Activated CD4-positive, alpha-beta T cell treated with anti-CD3 and anti-CD28 coated beads, Interleukin-2, Interleukin-4, amounts not matched to agents 100 ng/mL and 50 ng/mL, durations not matched to agents 16 hours and 8 hours (primary cell): ENCODE measurements at regions not wholly inside any gene's neighbourhood (a gene's known extent, or its start where the extent isn't known, plus 50 kb on each side); places are given as distances from the start of the nearest gene placed in this dataset.
"Not testable (repeated sequence)": the region's sequence is repeated elsewhere in the genome, so short reads cannot be mapped to it uniquely, and the experiment has no call there.

Experiments used
- DNase-seq: peaks from one replicate; pipeline ENCODE4 v3.0.0-alpha.2; 2020; ENCODE audit warnings: low spot score

DNA sequence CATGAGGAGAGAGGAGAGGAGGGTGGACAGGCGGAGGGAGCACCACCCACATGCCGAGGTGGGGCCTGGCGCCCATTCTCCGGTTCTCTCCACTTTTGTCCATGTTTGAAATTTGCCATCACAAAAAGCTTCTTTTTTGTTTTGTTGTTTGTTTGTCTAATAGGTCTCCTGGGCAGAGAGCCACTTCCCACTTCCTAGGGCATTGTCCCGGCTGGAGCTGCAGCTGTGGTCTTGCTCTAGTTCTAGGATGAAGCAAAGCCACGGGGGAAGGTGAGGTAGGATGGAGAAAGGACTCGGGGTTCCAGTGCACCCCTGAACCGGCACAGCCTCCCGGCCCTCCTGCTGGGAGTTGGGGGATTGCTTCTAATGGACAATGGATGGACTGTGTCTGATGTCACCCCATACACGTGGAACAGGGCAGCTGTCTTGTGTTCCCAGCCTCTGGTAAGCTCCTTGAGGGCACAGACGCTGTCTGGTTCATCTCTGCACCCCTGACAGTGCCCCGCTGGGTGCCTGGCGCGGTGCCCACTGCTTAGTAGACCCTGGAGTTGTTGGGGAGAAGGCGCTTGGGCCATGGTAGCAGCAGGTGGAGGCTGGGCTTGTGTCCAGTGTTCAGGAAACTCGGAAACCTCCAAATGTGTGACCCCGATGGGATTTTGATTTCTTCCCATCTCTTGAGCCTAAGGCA, 278.4 kb downstream of the NDUFA10 start:
- no peak for DNase-seq

DNA sequence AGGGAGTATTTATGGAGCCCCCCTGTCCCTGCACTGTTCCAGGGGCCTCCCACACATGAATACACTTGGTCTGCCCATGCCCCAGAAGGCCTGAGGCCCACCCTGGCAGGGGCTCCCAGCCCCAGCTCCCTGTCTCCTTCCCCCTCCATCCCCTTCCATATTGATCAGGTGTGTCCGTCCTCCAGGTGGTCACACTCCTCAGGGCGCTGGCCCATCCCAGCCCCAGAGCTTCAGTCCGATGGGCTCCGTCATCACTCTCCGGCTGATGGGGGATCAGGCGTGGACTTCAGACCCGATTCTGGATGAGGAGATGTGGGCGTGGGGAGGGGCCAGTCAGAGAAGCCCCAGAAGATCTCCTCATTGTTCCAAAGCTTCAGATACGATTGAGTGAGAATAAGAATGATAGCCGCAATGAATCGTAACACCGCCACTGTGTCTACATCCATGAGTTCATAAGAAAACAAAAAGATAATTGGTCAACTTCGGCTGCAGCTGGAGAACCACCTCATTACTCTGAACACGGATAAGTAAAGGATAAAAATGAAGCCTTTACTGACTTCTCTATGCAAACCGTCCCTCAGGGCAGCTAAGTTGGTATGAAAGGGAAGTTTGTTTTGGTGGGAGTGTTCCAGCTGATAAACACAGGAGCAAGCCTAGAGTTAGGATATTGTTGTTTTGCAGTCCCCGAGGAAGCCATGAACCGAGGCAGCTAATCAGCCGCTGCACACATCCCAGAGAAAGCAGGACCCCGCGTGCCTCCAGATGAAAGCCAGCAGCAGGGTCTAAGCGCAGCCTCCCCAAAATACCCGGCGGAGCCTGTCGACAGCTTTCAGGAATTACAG, 279.5 kb downstream of the NDUFA10 start:
- DNase-seq, result no peak

DNA sequence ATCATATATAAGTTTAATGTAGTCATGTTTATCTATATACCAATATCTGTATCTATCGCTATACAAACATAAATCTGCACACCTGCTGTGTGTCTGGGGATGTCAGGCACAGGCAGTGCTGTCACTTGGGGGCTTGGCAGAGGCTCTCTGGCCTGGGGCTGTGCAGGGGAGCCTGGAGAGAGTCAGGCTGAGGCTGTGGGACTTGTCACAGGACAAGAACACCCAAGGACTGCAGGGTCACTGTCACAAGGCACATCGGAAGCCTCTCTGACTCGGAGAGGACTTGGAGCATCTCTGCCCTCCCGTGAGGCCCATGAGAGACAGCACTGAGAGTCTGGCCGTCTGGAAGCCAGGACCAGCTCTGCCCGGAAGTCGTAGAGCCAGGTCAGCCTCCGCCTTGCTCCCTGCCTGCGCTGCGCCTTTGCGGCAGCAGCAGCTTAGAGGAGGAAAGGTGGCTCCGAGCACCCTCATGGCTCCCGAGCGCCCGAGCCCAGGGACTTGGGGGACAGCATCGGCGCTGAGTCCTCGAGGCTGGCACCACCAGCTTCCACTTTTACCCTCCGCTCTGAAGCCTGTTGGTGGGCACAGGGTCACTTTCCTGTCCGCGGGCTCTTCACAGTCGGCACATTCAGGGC, 280.3 kb downstream of the NDUFA10 start:
- DNase-seq, result no peak

DNA sequence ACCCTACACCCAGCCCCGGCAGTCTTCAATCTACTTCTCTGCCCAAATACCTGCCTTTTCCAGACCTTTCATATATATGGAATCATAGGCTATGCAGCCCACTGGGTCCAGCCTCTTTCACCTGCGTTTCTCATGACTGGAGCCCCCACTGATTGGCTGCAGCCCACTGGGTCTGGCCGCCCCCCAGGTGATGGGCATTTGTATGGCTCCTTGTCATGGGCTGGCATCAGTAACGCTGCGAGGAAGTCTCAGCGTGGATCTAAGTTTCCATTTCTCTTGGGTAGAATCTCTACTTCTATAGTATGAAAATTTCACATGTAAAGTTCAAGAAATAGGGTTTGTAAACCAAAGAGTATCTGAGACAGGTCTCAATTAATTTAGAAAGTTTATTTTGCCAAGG, 281.9 kb downstream of the NDUFA10 start:
- DNase-seq, result no peak

DNA sequence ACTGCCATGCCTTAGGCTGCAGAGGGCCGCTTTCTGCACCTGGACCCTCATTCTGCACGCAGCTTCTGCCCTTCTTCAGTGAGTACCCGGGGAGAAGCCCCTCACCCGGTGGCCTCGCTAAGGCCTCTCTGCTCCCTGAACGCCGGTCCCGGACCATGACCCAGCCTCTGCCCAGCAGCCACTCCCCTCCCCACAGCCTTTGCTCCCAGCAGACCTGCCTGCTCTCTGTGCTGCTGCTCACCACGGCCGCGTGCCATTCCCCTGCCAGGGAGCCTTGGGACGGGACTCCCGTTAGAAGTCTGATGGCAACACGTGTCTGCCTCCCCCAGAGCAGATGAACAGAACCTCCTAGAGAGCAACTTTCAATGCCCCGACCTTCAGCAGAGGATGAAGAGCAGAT, 282.8 kb downstream of the NDUFA10 start:
- no peak for DNase-seq

DNA sequence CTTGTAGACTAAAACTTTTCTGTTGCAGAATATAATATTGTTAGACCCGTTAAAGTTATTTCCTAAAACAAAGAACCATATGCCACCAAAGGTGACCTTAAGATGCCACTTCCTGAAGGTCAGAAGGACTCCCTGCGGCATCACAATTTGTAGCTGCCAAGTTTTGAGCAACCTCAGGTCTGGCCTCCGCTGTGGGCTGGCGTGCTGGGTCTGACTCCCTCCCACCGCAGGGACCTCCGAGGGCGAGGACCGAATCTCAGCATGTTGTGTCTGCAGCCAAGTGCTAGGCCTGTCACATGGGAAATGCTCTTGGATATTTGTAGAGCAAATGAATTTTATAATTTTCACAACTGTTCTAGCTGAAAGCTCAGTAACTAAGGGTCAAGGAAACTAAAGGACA, 285.9 kb downstream of the NDUFA10 start:
- no peak for DNase-seq

DNA sequence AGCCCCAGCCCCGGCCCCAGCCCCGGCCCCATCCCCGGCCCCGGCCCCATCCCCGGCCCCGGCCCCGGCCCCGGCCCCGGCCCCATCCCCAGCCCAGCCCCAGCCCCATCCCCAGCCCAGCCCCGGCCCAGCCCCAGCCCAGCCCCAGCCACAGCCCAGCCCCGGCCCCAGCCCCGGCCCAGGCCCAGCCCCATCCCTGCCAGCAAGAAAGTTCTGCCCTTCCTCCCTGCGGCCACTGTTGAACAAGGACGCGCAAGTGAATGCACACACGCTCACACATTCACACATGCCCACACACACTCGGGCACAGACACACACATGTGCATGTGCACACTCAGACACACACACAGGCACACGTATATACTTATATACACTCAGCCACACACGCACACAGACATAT, 287.0 kb downstream of the NDUFA10 start:
- DNase-seq, result no peak

DNA sequence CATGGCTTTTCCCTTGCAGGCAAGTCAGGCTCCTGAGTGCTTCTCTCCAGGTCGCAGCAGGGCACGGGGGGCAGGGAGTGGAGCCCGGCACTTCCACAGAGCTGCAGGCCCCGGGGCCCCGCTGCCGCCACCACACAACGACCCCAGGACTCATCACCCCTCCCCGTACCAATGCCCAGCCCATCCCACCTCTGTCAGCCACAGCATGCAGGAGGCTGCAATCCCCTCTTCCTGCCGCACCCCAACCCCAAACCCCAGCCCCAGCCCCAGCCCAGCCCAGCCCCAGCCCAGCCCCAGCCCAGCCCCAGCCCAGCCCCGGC, 288.0 kb downstream of the NDUFA10 start:
- DNase-seq, result no peak

DNA sequence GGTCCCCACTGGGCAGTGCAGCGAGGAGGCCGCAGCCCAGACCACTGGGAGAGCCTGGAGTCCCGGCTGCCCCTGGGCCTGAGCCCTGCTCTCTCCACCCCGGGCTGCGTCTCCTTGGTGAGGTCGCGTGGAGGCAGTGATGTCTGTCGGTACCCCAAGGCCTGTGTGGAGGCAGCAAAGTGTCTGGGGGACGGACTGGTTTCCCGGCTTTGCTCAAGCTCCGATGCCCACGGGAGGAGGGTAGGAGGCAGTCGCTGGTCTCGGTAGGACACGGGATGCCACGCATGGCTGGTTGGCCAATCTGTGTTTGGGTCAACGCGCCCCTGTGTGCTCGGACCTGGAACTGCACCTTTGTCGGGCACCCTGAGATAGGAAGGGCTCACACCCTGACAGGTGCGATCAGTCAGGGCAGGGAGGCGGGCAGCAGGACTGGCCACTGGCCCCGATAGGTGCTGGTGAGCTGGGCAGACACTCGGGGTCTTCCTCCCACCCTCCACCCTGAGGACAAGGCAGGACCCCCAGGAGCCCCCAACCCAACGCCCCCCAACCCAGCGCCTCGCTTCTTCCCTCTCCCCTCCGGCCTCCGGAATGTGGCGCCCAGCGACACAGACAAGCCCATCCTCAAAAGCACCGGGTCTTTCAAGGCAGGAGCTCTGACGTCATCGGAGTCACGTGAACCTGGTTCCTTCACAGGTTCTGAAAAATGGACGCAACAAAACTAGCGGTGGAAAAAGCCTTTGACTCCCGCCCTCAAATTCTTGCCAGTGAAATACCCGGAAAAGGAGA, 288.6 kb downstream of the NDUFA10 start:
- DNase-seq, result no peak

DNA sequence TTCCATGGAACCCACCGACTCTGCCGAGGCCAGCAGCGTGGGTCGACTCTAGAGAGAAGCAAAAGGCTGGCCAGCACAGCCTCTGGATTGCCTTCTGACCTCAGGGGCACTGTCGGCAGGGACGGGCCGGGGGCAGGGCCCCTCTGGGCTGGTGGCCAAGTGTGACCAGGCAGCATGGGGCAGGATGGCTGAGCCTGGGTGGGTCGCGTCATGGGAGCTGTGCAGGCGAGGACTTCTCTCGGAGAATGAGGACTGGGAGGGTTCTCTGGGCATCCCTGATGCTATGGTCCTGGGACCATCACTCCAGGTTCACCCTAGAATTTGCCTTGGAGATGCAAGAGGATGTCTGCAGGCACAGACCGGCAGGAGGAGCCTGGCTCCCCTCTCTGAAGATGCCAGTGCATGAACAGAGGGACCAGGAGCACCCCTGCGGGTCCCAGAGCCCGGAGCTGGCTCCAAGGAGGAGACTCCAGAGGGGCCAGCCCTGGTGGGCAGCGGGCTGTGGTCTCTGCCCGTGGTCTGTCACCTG, 289.2 kb downstream of the NDUFA10 start:
- DNase-seq, result no peak

DNA sequence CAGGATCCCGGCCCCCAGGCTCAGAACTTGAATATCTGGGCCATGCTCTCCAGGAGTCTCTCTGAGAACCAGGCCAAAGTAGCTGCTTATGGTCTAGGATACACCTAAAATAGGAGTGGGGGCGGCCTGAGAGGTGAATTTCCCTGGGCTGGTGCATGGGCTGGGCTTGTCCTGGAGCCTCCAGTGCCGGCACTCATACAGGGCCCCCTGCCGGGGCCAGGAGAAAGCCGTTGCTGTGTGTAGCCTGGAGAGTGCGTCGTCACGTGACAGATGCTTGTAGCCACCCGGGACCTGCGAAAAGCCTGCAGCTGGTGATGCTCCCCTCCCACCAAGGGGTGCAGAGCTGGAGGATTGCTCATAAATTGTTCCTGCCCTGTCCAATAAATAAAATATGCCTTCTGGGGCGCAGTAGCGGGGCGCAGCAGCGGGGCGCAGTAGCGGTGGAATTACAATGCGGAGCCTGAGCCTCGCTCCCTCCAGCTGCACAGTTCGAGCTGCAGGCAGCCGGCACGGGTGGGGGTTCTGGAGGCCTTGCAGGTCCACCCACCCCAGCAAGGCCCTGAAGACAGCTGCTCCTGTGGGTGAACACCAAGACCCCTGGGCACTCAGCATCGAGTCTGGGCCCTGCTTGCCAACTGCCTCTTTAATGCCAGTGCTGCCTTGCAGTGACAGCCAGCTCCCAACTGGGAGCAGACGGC, 289.9 kb downstream of the NDUFA10 start:
- DNase-seq, result no peak

DNA sequence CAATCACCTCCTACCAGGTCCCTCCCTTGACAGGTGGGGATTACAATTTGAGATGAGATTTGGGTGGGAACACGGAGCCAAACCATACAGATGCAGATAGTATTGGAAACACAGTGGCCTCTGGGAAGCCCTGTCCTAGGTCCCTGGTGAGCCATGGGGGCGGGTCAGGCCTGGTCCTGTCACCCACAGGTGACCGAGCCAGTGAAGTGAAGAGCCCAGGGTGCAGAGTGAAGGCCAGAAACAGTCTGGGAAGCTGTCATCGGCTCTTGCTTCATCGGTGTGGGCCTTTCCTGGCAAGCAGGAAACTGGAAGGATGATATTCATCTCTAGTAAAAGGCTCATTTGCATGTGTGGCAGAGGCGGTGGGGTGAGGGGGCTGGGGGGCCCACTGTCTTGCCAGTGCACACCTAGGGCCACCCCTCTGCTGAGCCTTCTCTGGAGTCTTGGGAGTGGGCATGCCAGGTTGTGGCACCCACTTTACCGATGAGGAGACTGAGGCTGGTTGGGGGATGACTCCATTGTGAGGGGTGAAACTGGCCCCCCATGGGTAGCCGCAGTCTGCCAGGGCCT, 290.6 kb downstream of the NDUFA10 start:
- no peak for DNase-seq

DNA sequence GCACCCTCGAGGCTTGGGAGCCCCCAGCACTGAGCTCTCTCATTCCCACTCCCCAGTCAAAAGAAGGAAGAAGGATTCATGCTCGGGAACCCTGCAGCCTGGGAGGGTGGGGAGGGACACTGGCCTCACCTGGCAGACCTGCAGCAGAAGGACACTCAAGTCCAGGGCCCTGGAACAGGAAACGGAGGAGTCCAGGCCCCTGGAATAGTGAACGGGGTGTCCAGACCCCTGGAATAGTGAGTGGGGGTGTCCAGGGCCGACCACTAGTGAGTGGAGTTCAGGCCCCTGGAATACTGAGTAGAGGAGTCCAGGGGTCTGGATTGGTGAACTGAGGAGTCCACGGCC, 292.5 kb downstream of the NDUFA10 start:
- DNase-seq, result no peak

DNA sequence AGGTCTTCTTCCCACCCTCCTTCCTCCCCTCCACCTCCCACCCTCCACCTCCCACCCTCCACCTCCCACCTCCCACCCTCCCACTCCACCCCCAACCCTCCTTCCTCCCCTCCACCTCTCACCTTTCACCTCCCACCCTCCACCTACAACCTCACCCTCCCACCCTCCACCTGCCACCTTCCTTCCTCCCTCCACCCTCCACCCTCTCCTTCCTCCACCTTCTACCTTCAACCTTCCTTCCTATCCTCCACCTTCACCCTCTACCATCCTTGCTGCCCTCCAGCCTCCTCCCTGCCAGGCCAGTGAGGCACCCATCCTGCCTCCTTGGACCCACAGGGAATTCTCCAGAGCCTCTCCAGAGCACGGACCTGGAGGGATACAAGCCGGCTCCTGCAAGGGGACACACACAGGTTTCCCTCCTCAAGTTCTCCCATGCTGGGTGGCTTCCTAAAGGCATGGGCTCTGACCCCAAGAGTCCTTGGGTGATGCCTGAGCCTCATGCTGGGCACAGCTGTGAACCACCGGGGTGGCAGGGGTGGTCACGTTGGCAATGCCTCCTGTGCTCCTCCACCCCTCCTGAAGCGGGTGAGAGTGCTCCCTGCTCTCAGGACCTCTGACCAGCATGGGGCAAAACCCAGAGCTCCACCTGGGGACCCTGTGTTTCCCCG, 293.0 kb downstream of the NDUFA10 start:
- no peak for DNase-seq

DNA sequence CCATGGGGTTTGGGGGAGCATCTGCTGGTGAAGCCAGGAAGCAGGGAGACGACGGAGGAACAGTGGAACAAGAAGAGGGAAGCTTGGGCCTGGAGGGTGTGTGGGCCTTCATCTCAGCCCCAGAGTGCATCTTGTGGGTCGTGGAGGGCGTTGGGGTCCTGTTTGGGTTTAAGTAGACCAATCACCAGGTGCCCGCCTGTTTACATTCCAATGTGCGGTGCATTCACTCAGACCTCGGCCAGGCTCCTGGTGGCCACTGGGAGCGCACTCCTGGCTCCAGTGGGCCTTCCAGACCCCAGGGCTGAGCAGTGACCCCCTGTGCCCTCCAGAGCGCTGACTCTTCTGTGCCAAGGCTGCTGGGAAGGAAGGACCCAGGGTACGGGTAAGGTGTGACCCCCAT, 293.7 kb downstream of the NDUFA10 start:
- no peak for DNase-seq

DNA sequence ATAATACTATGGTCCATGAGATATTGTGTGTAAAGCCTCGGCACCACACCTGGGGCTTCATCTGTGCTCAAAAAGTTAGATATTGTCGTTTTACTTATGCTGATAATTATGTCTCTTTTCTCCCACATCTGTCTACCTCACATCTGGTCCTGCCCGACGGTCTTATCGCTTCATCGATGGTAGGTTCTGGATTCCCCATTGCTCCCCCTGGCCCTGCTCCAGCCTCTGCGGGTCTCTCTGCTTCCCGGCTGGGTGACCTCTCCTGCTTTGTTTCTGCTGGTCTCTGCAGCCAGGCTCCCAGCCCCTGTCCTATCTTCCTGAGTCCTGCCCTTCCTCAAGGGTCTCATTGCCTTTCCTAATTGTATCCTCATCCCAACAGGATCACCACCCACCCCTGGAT, 294.2 kb downstream of the NDUFA10 start:
- DNase-seq, result no peak

DNA sequence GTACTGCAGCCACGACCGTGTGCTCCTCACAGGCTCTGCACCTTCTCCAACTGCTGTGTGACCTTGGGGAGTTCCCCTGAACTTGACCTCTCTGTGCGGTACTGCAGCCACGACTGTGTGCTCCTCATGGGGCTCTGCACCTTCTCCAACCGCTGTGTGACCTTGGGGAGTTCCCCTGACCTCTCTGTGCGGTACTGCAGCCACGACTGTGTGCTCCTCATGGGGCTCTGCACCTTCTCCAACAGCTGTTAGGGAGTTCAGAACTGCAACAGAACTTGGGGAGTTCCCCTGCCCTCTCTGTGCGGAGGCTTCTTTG, 294.6 kb downstream of the NDUFA10 start:
- DNase-seq, result not testable (repeated sequence)

DNA sequence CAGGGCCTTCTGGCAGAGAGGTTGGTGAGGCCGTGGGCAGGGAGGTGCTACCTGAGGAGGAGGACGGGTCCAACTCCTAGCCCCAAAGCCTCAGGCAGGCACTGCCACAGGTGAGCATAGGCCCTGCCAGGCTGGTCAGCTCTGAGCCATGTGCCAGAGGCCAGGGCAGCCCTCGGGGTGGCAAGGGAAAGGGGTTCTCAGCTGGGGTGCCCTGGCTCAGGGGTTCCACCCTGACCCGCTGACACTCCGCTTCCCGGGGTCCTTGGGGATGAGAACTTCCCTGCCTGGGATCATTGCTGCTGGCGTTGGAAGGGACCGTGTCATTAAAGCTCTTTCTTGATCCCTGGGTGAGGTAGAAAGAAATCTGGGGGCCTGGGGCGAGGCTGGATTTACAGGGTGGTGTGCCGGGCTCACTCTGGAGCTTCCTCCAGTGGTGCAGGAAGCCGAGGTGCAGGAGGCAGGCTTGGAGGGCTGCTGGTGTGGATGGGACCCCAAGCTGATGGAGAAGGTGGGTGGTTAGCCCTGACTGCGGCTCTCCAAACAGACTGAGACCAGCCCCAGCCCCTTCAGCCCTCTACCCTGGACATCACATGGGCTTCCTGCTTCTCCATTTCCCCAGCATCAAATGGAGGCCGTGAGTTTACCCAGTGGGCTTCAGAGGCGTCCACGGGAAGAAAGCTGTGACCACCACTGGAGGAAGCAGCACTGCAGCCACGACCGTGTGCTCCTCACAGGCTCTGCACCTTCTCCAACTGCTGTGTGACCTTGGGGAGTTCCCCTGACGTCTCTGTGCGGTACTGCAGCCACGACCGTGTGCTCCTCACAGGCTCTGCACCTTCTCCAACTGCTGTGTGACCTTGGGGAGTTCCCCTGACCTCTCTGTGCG, 295.2 kb downstream of the NDUFA10 start:
- peak; percentile 6 for DNase-seq

DNA sequence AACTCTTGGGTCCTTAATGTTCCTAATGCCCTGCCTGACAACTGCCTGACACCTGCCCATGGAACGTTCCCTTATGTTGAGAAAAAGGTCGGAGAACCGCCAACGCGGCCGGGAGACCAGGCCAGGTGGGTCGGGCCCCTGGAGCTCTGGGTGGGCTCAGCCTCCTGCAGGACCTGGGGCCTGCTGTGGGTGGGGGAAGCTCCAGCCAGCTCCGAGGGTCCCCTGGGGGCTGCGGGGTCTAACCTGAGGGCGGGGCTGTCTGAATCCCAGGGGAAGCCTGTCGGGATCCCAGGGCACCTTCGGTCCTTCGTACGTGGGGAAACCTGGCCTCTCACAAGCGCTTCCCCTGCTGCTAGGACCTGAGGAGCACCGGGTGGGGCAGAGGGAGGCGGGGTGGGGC, 296.0 kb downstream of the NDUFA10 start:
- no peak for DNase-seq

DNA sequence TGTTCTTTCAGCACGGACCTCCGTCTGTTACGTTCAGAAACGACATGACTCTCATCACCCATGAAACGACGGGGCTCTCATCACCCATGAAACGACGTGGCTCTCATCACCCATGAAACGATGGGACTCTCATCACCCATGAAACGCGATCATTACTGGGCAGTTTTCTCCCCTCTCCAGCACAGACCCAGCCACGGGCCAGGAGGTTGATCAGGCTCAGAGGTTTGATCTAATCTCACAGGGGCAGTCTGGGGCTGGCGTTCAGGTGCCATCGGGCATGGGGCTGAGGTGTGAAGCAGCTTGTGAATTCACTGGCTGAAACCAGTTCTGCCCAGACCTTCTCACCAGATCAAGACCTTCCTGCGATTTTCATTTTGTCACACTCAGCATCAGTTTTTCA, 296.4 kb downstream of the NDUFA10 start:
- no peak for DNase-seq
